OCI-LY1 (cell line): ENCODE measurements at regions not wholly inside any gene's neighbourhood (a gene's known extent, or its start where the extent isn't known, plus 50 kb on each side); places are given as distances from the start of the nearest gene placed in this dataset.

Experiments used
- CTCF ChIP-seq: fragments of 200-600 bp; sonication (generic), shearing (Covaris generic); IDR thresholded peaks from 2 replicates; pipeline ENCODE4 v1.5.1; 2017; ENCODE audit warnings: mild to moderate bottlenecking, antibody characterized with exemption, low read length, moderate library complexity, mixed read lengths
- EZH2 ChIP-seq: fragments of 200-600 bp; sonication (generic), shearing (Covaris generic); IDR thresholded peaks from 2 replicates; pipeline ENCODE4 v1.8.0; 2017; ENCODE audit warnings: borderline replicate concordance, mixed run types, mild to moderate bottlenecking, antibody characterized with exemption, low read length, moderate library complexity, mixed read lengths

- TF ChIP-seq CTCF: peak; percentile 31; the same call in 1 of the 2 replicates
- TF ChIP-seq EZH2: no peak
Measured at GRCh38 chr5:73295447-73295846, 122.5 kb downstream of the TMEM174 start.
